ENCODE measurements at regions not wholly inside any gene's neighbourhood (a gene's known extent, or its start where the extent isn't known, plus 50 kb on each side); places are given as distances from the start of the nearest gene placed in this dataset. TPM values are rescaled to one million over a fixed set of nuclear protein-coding genes. Genes with fewer than 3 reads are reported as not detected.

GRCh38 chr1:192958871-192959270, 100.3 kb downstream of the UCHL5 start:
- Histone ChIP-seq H3K9ac (ENCODE audit: low read length) (no peak overlapping the region), H3K36me3 (ENCODE audit: control insufficient read depth in 1 of 2, insufficient read depth in 2 of 2, low read depth in 1 of 2, low read length in 2 of 2) (peaks cover 0 to 5% of the 10 kb centered on the region in 2 experiments), H3K27me3 (ENCODE audit: control insufficient read depth in 1 of 2, insufficient read depth in 1 of 2, low read length in 2 of 2) (no peaks in the 10 kb centered on the region), H3K14ac (ENCODE audit: low read length in 2 of 2) (no peak overlapping the region), H4K8ac (ENCODE audit: low read length) (no peak overlapping the region), H2AFZ (ENCODE audit: low read depth, low read length) (no peak overlapping the region), H4K91ac (ENCODE audit: low read length) (no peak overlapping the region), H2BK5ac (ENCODE audit: low read depth, low read length, poor library complexity, severe bottlenecking) (no peak overlapping the region), H3K4ac (ENCODE audit: low read depth in 1 of 2, low read length in 2 of 2) (no peak overlapping the region), H3K79me1 (replicated peaks; ENCODE audit: low read length, poor library complexity, severe bottlenecking) (no peaks in the 10 kb centered on the region), H3K9me3 (ENCODE audit: control insufficient read depth, low read length) (no peaks in the 10 kb centered on the region), H3K18ac (ENCODE audit: low read depth in 1 of 2, low read length in 2 of 2) (no peak overlapping the region), H2BK12ac (ENCODE audit: low read length in 2 of 2) (no peak overlapping the region), H3K23ac (ENCODE audit: low read length in 2 of 2) (no peak overlapping the region), H2AK5ac (ENCODE audit: low read length, severe bottlenecking) (no peak overlapping the region), H3K4me1 (ENCODE audit: control insufficient read depth, insufficient read depth, low read depth, low read length) (no peaks in the 10 kb centered on the region), H2BK120ac (ENCODE audit: low read depth, low read length) (no peak overlapping the region), H3K4me3 (ENCODE audit: insufficient read depth in 1 of 2, low read depth in 1 of 2, low read length in 2 of 2) (no peak overlapping the region), H3K27ac (ENCODE audit: low read length, poor library complexity, severe bottlenecking) (no peak overlapping the region), H2BK15ac (ENCODE audit: low read depth, poor library complexity, severe bottlenecking) (no peak overlapping the region), H3K4me2 (ENCODE audit: low read length, poor library complexity, severe bottlenecking) (no peak overlapping the region)
- DNase-seq, result no peak

GRCh38 chr1:192959657-192960186, 99.4 kb downstream of the UCHL5 start:
- Histone ChIP-seq H3K4me3 (ENCODE audit: insufficient read depth in 1 of 2, low read depth in 1 of 2, low read length in 2 of 2) (no peak overlapping the region), H3K23ac (ENCODE audit: low read length in 2 of 2) (no peak overlapping the region), H2BK12ac (ENCODE audit: low read length in 2 of 2) (no peak overlapping the region), H2BK120ac (ENCODE audit: low read depth, low read length) (no peak overlapping the region), H4K8ac (ENCODE audit: low read length) (no peak overlapping the region), H3K9me3 (ENCODE audit: control insufficient read depth, low read length) (no peaks in the 10 kb centered on the region), H3K36me3 (ENCODE audit: control insufficient read depth in 1 of 2, insufficient read depth in 2 of 2, low read depth in 1 of 2, low read length in 2 of 2) (peaks cover 0 to 5% of the 10 kb centered on the region in 2 experiments), H3K27me3 (ENCODE audit: control insufficient read depth in 1 of 2, insufficient read depth in 1 of 2, low read length in 2 of 2) (no peaks in the 10 kb centered on the region), H3K4me1 (ENCODE audit: control insufficient read depth, insufficient read depth, low read depth, low read length) (no peaks in the 10 kb centered on the region), H3K4ac (ENCODE audit: low read depth in 1 of 2, low read length in 2 of 2) (no peak overlapping the region), H3K18ac (ENCODE audit: low read depth in 1 of 2, low read length in 2 of 2) (no peak overlapping the region), H3K27ac (ENCODE audit: low read length, poor library complexity, severe bottlenecking) (no peak overlapping the region), H3K4me2 (ENCODE audit: low read length, poor library complexity, severe bottlenecking) (no peak overlapping the region), H4K91ac (ENCODE audit: low read length) (no peak overlapping the region), H2BK5ac (ENCODE audit: low read depth, low read length, poor library complexity, severe bottlenecking) (no peak overlapping the region), H2BK15ac (ENCODE audit: low read depth, poor library complexity, severe bottlenecking) (no peak overlapping the region), H3K79me1 (replicated peaks; ENCODE audit: low read length, poor library complexity, severe bottlenecking) (no peaks in the 10 kb centered on the region), H2AK5ac (ENCODE audit: low read length, severe bottlenecking) (no peak overlapping the region), H3K9ac (ENCODE audit: low read length) (no peak overlapping the region), H2AFZ (ENCODE audit: low read depth, low read length) (no peak overlapping the region), H3K14ac (ENCODE audit: low read length in 2 of 2) (no peak overlapping the region)
- DNase-seq, result no peak

Small RNA genes in the stretch of these regions (small RNA-seq; reads per million reads assigned to genes)
- gene RN7SKP126 (ENCODE audit: low read depth), result not detected

Measured in mesenchymal stem cell (in vitro differentiated cells and primary cell).